Heart right ventricle (tissue), 16 donors: ENCODE measurements at regions not wholly inside any gene's neighbourhood (a gene's known extent, or its start where the extent isn't known, plus 50 kb on each side); places are given as distances from the start of the nearest gene placed in this dataset.

Source experiments
- ATAC-seq, 8 donors: fragments of 200-7000 bp; cut with Tn5 transposase; one replicate each; pipeline ENCODE4 v1.9.1; 2020; ENCODE audit warnings: mild to moderate bottlenecking in 8 of 8, moderate library complexity in 8 of 8, moderate number of reproducible peaks in 1 of 8
- DNase-seq, 2 donors: peaks; one replicate each; pipeline ENCODE4 v3.0.0-alpha.2; 2020
- H3K27ac ChIP-seq, 10 donors: fragments of 200-600 bp; sonication (generic) in 2 of 10; one replicate each; pipeline versions ENCODE4 v1.5.0 to v1.8.0; 2020 to 2022; ENCODE audit warnings: mild to moderate bottlenecking in 3 of 10
- H3K27me3 ChIP-seq, 7 donors: fragments of 200-600 bp; one replicate each; pipeline ENCODE4 v1.8.0; 2021 to 2022; ENCODE audit warnings: mild to moderate bottlenecking in 2 of 7
- H3K36me3 ChIP-seq, 9 donors: fragments of 200-600 bp; sonication (generic) in 1 of 9; one replicate each; pipeline versions ENCODE4 v1.5.0 to v1.8.0; 2020 to 2022; ENCODE audit warnings: mild to moderate bottlenecking in 2 of 9
- H3K4me1 ChIP-seq, 9 donors: fragments of 200-600 bp; sonication (generic) in 1 of 9; one replicate each; pipeline versions ENCODE4 v1.5.0 to v1.8.0; 2020 to 2022; ENCODE audit warnings: mild to moderate bottlenecking in 4 of 9
- H3K4me3 ChIP-seq, 10 donors: fragments of 200-600 bp; sonication (generic) in 2 of 10; one replicate each; pipeline versions ENCODE4 v1.5.0 to v1.8.0; 2020 to 2022; ENCODE audit warnings: mild to moderate bottlenecking in 7 of 10, moderate library complexity in 2 of 10
- H3K9me3 ChIP-seq, 11 donors: fragments of 200-600 bp in 10 of 11; sonication (generic) in 2 of 11; one replicate each; pipeline versions ENCODE4 v1.5.0 to v1.8.0; 2013 to 2022; ENCODE audit warnings: mild to moderate bottlenecking in 2 of 11, control low read depth in 1 of 11, moderate library complexity in 1 of 11
- WGBS, 2 donors: extraction: QIAGEN DNeasy Blood & Tissue Kit; methylation state at CpG; one replicate each; pipeline ENCODE4 v1.1.7; 2013; ENCODE audit warnings: inconsistent platforms in 1 of 2; 5-methylcytosine and 5-hydroxymethylcytosine counted together
- intact Hi-C, 10 donors: fragments of 100-400 bp; cut with DNase I; formaldehyde crosslinking; loops; one replicate each; pipeline versions ENCODE4 v1.11.1 to v1.14.2; 2022
- TF ChIP-seq, protein P1 (sequence below), 9 donors: fragments of 200-600 bp; sonication (generic) in 2 of 9; IDR thresholded peaks; one replicate each; pipeline versions ENCODE4 v1.5.0 to v1.8.0; 2021 to 2022; ENCODE audit warnings: antibody characterized with exemption in 9 of 9, mild to moderate bottlenecking in 5 of 9, moderate library complexity in 1 of 9
- donor health status: Arrhythmogenic right ventricular cardiomyopathy.
- donor health status: ischemic (EF 13 %, LVEDD 7.1; RV severe dilation, severe dysfunction).
- donor health status: healthy with polysubstance abuse.
- donor health status: DM: no; HTN: yes; CAD: no.
- donor health status: DM: no; HTN: no; CAD: no.
- donor health status: ischemic (EF 25% LVEDD 6.9; RV normal size, moderate dysfunction).
- donor health status: ischemic (EF 25% LVEDD 5.7; RV mildly dilated, moderate dysfunction).
- donor health status: healthy.
- donor health status: DM: yes; HTN: yes; CAD: no.
- donor health status: Ischemic cardiomyopathy.
- donor health status: ischemic (EF 35%, LVEDD 5.7; RV mildly dilated, moderate dysfunction).
- donor health status: nonischemic (EF 11% LVEDD 7.7; RV severe dilation, severe dysfunction).
- donor health status: DM: yes; HTN: yes; CAD: no.
- donor health status: PGD.
- donor health status: ischemic (EF 29% LVEDD 5.4; RV normal size, mild dysfunction).
- donor health status: nonischemic (EF 23%, LVEDD 6.1; RV moderate dilation, normal function).

DNA sequence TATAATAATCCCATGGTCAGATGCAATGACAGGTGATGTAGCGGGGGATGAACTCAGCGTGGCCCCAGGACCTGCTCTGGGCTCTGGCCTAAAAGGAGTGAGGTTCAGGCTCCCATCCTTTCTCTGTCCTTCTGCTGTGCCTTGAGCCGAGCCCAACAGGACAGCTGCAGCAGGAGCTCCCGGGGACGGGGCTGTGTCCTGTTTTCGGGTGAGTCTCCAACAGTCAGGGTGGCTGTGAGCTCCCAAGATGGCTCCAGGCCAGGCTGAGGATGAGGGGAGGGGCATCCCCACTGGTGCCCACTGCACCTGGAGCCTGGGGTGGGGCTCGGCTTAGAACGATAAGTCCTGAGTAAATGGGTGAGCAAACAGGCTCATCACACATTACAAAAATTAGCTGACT is 1385.0 kb downstream of the BRD1 start:
- H3K4me1 ChIP-seq = no peaks in the 10 kb centered on the region
- intact Hi-C loops = no loop called here
- H3K27ac ChIP-seq = no peak overlapping the region
- 60 to 73% methylated on average over 8 of the region's 8 CpGs for WGBS, 2 donors
- peaks cover 0 to 16% (median 7%) of the 10 kb centered on the region in 7 donors for H3K27me3 ChIP-seq
- H3K9me3 ChIP-seq = no peaks in the 10 kb centered on the region
- H3K4me3 ChIP-seq = no peak overlapping the region
- ATAC-seq (no peak), DNase-seq (no peak)
- TF ChIP-seq, protein P1, sequence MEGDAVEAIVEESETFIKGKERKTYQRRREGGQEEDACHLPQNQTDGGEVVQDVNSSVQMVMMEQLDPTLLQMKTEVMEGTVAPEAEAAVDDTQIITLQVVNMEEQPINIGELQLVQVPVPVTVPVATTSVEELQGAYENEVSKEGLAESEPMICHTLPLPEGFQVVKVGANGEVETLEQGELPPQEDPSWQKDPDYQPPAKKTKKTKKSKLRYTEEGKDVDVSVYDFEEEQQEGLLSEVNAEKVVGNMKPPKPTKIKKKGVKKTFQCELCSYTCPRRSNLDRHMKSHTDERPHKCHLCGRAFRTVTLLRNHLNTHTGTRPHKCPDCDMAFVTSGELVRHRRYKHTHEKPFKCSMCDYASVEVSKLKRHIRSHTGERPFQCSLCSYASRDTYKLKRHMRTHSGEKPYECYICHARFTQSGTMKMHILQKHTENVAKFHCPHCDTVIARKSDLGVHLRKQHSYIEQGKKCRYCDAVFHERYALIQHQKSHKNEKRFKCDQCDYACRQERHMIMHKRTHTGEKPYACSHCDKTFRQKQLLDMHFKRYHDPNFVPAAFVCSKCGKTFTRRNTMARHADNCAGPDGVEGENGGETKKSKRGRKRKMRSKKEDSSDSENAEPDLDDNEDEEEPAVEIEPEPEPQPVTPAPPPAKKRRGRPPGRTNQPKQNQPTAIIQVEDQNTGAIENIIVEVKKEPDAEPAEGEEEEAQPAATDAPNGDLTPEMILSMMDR (IDR thresholded peaks at IDR 0.05) = no peak
- no peaks in the 10 kb centered on the region for H3K36me3 ChIP-seq

DNA sequence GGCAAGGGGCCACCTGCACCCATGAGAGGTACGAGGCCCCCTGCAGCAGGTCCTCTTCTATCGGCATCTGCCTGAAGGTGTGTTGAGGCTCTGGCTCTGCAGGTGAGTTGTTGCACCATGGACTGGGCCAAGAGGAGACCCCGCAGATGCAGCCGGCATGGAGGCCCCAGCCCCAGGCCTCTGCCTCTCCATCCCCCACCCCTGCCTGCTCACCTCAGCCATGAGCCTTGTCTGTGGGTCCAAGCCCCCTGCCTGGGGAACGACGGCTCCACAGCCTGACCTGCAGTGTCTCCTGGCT is 1386.2 kb downstream of the BRD1 start:
- no peak for DNase-seq
- TF ChIP-seq, protein P1 (IDR thresholded peaks at IDR 0.05) = no peak
- H3K9me3 ChIP-seq = no peaks in the 10 kb centered on the region
- intact Hi-C loops = no loop called here
- ATAC-seq = no peak
- no peaks in the 10 kb centered on the region for H3K4me1 ChIP-seq
- 78 to 85% methylated on average over 6 of the region's 6 CpGs for WGBS, 2 donors
- H3K27me3 ChIP-seq = peaks cover 0 to 10% (median 3%) of the 10 kb centered on the region in 7 donors
- no peak overlapping the region for H3K27ac ChIP-seq
- H3K36me3 ChIP-seq = no peaks in the 10 kb centered on the region
- H3K4me3 ChIP-seq = no peak overlapping the region

DNA sequence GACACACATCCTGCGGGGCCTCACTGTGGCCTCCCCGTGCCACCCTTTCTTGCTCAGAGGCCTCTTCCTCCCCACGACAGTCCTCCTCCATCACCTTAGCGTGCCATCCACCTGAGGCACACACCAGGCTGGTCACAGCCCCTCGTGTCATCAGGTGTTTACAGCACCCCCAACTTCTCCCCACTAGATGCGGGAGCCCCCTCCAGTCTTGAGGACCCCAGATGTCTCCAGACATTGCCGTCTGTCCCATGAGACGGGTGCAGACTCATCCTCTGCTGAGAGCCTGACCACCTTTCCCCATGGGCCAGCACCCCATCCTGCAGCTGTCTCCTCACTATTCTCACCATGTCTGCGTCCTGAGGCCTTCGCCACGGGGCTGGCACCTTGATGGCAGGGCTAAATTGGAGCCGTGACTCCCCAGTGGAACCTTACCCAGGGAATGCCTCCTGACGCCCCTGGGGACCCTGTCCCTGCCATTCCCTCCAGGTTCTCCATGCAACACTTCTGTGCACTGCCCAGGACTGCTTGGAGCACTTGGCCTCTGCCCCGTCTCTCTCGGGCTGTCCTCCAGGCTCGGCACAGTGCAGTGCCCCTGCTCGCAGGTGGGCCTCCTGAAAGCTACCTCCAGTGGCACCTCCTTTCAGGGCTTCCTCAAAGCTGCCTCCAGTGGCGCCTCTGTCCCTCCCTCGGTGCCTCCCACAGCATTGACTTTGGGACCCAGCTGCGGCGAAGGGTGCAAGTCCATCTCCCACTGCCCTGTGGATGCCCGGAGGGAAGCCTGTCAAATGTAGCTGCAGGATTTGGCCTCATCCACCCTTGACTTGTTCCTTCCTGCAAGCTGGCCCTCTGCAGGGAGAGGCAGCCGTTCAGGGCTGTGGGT is 1386.8 kb downstream of the BRD1 start:
- H3K9me3 ChIP-seq = no peaks in the 10 kb centered on the region
- H3K4me3 ChIP-seq = no peak overlapping the region
- no peak overlapping the region for H3K27ac ChIP-seq
- ATAC-seq (no peak), DNase-seq (no peak)
- no peaks in the 10 kb centered on the region for H3K36me3 ChIP-seq
- 81 to 82% methylated on average over 23 of the region's 23 CpGs for WGBS, 2 donors
- no peaks in the 10 kb centered on the region for H3K4me1 ChIP-seq
- TF ChIP-seq, protein P1 (IDR thresholded peaks at IDR 0.05) = no peak
- peaks cover 0 to 11% (median 3%) of the 10 kb centered on the region in 7 donors for H3K27me3 ChIP-seq
- intact Hi-C loops = no loop called here

DNA sequence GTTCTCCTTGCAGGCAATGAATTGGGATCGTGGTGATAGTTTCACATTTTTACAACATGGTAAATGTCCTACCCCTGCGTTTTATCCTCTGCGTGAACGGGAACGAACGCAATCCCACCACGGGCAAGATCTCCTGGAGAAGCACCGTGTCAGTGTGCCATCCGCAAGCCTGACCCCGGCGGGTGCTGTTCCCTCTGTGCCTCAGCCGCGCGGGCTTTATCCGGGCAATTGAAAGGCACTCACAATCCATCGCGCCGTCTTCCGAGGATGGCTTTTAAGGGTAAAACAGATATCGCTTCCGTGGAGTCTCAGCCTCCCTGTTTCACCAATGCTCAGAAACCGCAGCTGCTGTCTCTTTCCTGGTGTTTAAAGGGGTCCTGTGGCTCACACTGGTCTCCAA is 1387.5 kb downstream of the BRD1 start:
- H3K27me3 ChIP-seq = peaks cover 0 to 11% (median 0%) of the 10 kb centered on the region in 7 donors
- ATAC-seq = no peak
- intact Hi-C loops = no loop called here
- 88 to 91% methylated on average over 22 of the region's 22 CpGs for WGBS, 2 donors
- H3K36me3 ChIP-seq = no peaks in the 10 kb centered on the region
- H3K27ac ChIP-seq = no peak overlapping the region
- no peak for DNase-seq
- no peak overlapping the region for H3K4me3 ChIP-seq
- no peaks in the 10 kb centered on the region for H3K4me1 ChIP-seq
- TF ChIP-seq, protein P1 (IDR thresholded peaks at IDR 0.05) = no peak
- H3K9me3 ChIP-seq = no peaks in the 10 kb centered on the region
